Heart left ventricle (tissue), 16 donors: ENCODE measurements at regions not wholly inside any gene's neighbourhood (a gene's known extent, or its start where the extent isn't known, plus 50 kb on each side); places are given as distances from the start of the nearest gene placed in this dataset.

Experiments used
- ATAC-seq, 4 donors: fragments of 200-7000 bp; cut with Tn5 transposase; one replicate each; pipeline ENCODE4 v1.9.1; 2020 to 2022; ENCODE audit warnings: moderate library complexity in 4 of 4, mild to moderate bottlenecking in 3 of 4, moderate number of reproducible peaks in 1 of 4
- DNase-seq, 5 donors: peaks; one replicate each; pipeline ENCODE4 v3.0.0-alpha.2; 2020
- H3K27ac ChIP-seq, 12 donors: fragments of 200-600 bp; sonication (generic) in 4 of 12; one replicate each; pipeline versions ENCODE4 v1.5.0 to v1.8.0; 2016 to 2022; ENCODE audit warnings: mild to moderate bottlenecking in 2 of 12
- H3K27me3 ChIP-seq, 9 donors: fragments of 200-600 bp; sonication (generic) in 2 of 9; one replicate each; pipeline versions ENCODE4 v1.5.1 to v1.8.0; 2016 to 2022; ENCODE audit warnings: mild to moderate bottlenecking in 3 of 9
- H3K36me3 ChIP-seq, 9 donors: fragments of 200-600 bp; sonication (generic) in 2 of 9; one replicate each; pipeline versions ENCODE4 v1.5.0 to v1.8.0; 2018 to 2022; ENCODE audit warnings: mild to moderate bottlenecking in 2 of 9
- H3K4me1 ChIP-seq, 12 donors: fragments of 200-600 bp; sonication (generic) in 4 of 12; one replicate each; pipeline versions ENCODE4 v1.5.0 to v1.8.0; 2016 to 2022; ENCODE audit warnings: mild to moderate bottlenecking in 3 of 12
- H3K4me3 ChIP-seq, 12 donors: fragments of 200-600 bp; sonication (generic) in 4 of 12; one replicate each; pipeline versions ENCODE4 v1.5.0 to v1.8.0; 2017 to 2022; ENCODE audit warnings: mild to moderate bottlenecking in 9 of 12, moderate library complexity in 4 of 12
- H3K9me3 ChIP-seq, 12 donors: fragments of 200-600 bp; sonication (generic) in 4 of 12; one replicate each; pipeline versions ENCODE4 v1.5.0 to v1.8.0; 2016 to 2022; ENCODE audit warnings: mild to moderate bottlenecking in 1 of 12
- POLR2A ChIP-seq, 2 donors: fragments of 450-650 bp; IDR thresholded peaks; one replicate each; pipeline ENCODE4 v1.6.1; 2017; ENCODE audit warnings: antibody characterized with exemption in 2 of 2, mild to moderate bottlenecking in 2 of 2, moderate library complexity in 2 of 2
- WGBS, 4 donors: extraction: QIAGEN DNeasy Blood & Tissue Kit in 2 of 4; methylation state at CpG; one replicate each; pipeline versions ENCODE4 v1.1.5 to v1.1.7; 2013 to 2018; 5-methylcytosine and 5-hydroxymethylcytosine counted together
- intact Hi-C, 10 donors: fragments of 100-400 bp; cut with DNase I; formaldehyde crosslinking; loops; one replicate each; pipeline versions ENCODE4 v1.11.1 to v1.14.2; 2022
- TF ChIP-seq, protein P1 (sequence below), 12 donors: fragments of 200-600 bp; sonication (generic) in 4 of 12; IDR thresholded peaks; one replicate each; pipeline versions ENCODE4 v1.5.0 to v1.8.0; 2018 to 2022; ENCODE audit warnings: antibody characterized with exemption in 12 of 12, mild to moderate bottlenecking in 5 of 12
- donor health status: ischemic (EF 13 %, LVEDD 7.1; RV severe dilation, severe dysfunction).
- donor health status: healthy with polysubstance abuse.
- donor health status: DM: no; HTN: yes; CAD: no.
- donor health status: DM: no; HTN: no; CAD: no.
- donor health status: ischemic (EF 25% LVEDD 6.9; RV normal size, moderate dysfunction).
- donor health status: ischemic (EF 25% LVEDD 5.7; RV mildly dilated, moderate dysfunction).
- donor health status: healthy.
- donor health status: DM: yes; HTN: yes; CAD: no.
- donor health status: ischemic (EF 35%, LVEDD 5.7; RV mildly dilated, moderate dysfunction).
- donor health status: nonischemic (EF 11% LVEDD 7.7; RV severe dilation, severe dysfunction).
- donor health status: DM: yes; HTN: yes; CAD: no.
- donor health status: PGD.
- donor health status: ischemic (EF 29% LVEDD 5.4; RV normal size, mild dysfunction).
- donor health status: nonischemic (EF 23%, LVEDD 6.1; RV moderate dilation, normal function).

DNA sequence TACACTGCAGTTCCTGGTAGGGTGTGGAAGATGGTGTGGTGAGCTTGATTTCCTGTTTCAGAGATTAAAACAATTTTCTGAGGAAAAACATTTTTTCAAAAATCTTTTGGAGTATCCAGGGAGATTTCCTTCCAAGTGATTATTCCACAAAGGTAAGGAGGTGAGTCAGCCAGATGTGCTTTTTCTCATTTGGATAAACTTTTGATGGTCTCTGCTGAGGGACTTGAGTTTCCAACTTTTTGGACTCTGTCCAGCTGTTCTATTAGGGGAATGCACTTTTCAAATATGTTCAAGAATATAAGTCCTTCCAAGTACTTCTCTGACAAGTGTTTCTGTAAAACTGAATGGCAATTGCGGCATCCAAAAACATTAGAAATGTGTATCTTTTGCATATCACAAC, 628.8 kb upstream of the ADAMTS5 start:
- ATAC-seq (no peak), DNase-seq (no peak)
- TF ChIP-seq, protein P1, sequence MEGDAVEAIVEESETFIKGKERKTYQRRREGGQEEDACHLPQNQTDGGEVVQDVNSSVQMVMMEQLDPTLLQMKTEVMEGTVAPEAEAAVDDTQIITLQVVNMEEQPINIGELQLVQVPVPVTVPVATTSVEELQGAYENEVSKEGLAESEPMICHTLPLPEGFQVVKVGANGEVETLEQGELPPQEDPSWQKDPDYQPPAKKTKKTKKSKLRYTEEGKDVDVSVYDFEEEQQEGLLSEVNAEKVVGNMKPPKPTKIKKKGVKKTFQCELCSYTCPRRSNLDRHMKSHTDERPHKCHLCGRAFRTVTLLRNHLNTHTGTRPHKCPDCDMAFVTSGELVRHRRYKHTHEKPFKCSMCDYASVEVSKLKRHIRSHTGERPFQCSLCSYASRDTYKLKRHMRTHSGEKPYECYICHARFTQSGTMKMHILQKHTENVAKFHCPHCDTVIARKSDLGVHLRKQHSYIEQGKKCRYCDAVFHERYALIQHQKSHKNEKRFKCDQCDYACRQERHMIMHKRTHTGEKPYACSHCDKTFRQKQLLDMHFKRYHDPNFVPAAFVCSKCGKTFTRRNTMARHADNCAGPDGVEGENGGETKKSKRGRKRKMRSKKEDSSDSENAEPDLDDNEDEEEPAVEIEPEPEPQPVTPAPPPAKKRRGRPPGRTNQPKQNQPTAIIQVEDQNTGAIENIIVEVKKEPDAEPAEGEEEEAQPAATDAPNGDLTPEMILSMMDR (IDR thresholded peaks at IDR 0.05), result no peak
- no peak for TF ChIP-seq POLR2A (IDR thresholded peaks at IDR 0.05)
- WGBS, 4 donors, result 88 to 100% (median 95%) methylated on average over 1 of the region's 1 CpG
- Histone ChIP-seq H3K27me3 (no peaks in the 10 kb centered on the region), H3K4me3 (no peak overlapping the region), H3K9me3 (peaks cover 0 to 13% (median 0%) of the 10 kb centered on the region in 12 donors), H3K36me3 (no peaks in the 10 kb centered on the region), H3K27ac (peak overlapping the region in 2 of 12 donors; percentile 13 to 26), H3K4me1 (peaks cover 0 to 18% (median 0%) of the 10 kb centered on the region in 12 donors)
- intact Hi-C loops, result no loop called here

- Histone ChIP-seq H3K36me3 (no peaks in the 10 kb centered on the region), H3K4me3 (no peak overlapping the region), H3K27ac (peak overlapping the region in 3 of 12 donors; percentile 20 to 26 (median 22)), H3K9me3 (no peaks in the 10 kb centered on the region), H3K4me1 (peaks cover 0 to 7% (median 0%) of the 10 kb centered on the region in 12 donors), H3K27me3 (no peaks in the 10 kb centered on the region)
- TF ChIP-seq, protein P1 (IDR thresholded peaks at IDR 0.05), result no peak
- TF ChIP-seq POLR2A (IDR thresholded peaks at IDR 0.05), result no peak
- ATAC-seq (peak in 3 of 4 donors; percentile 64 to 76 (median 71)), DNase-seq (peak; percentile 26 to 58 (median 47))
- 48 to 71% (median 63%) methylated on average over 6 of the region's 6 CpGs for WGBS, 4 donors
- intact Hi-C loops, result no loop called here
Observed at GRCh38 chr21:27590271-27590670, 623.4 kb upstream of the ADAMTS5 start.

- H3K4me1 ChIP-seq, result peaks cover 0 to 7% (median 0%) of the 10 kb centered on the region in 12 donors
- no peaks in the 10 kb centered on the region for H3K36me3 ChIP-seq
- H3K4me3 ChIP-seq, result no peak overlapping the region
- no peak for ATAC-seq
- no peaks in the 10 kb centered on the region for H3K9me3 ChIP-seq
- intact Hi-C loops, result no loop called here
- WGBS, 4 donors, result 82 to 85% (median 83%) methylated on average over 3 of the region's 3 CpGs
- no peak for TF ChIP-seq POLR2A (IDR thresholded peaks at IDR 0.05)
- TF ChIP-seq, protein P1 (IDR thresholded peaks at IDR 0.05), result no peak
- H3K27me3 ChIP-seq, result no peaks in the 10 kb centered on the region
- DNase-seq, result no peak
- peak overlapping the region in 2 of 12 donors; percentile 20 to 26 for H3K27ac ChIP-seq
Observed at GRCh38 chr21:27589781-27590180, 622.9 kb upstream of the ADAMTS5 start.

- H3K36me3 ChIP-seq, result no peaks in the 10 kb centered on the region
- no peak overlapping the region for H3K4me3 ChIP-seq
- WGBS, 4 donors, result 93 to 96% (median 96%) methylated on average over 10 of the region's 10 CpGs
- intact Hi-C loops, result no loop called here
- ATAC-seq, result no peak
- H3K4me1 ChIP-seq, result peaks cover 0 to 11% (median 0%) of the 10 kb centered on the region in 12 donors
- no peaks in the 10 kb centered on the region for H3K27me3 ChIP-seq
- no peak overlapping the region for H3K27ac ChIP-seq
- no peak for DNase-seq
- TF ChIP-seq POLR2A (IDR thresholded peaks at IDR 0.05), result no peak
- TF ChIP-seq, protein P1 (IDR thresholded peaks at IDR 0.05), result no peak
- no peaks in the 10 kb centered on the region for H3K9me3 ChIP-seq
Observed at GRCh38 chr21:27586986-27587385, 620.1 kb upstream of the ADAMTS5 start.
